Suppressor macrophage treated with lipopolysaccharide for 4 hours (primary cell): ENCODE measurements at regions not wholly inside any gene's neighbourhood (a gene's known extent, or its start where the extent isn't known, plus 50 kb on each side); places are given as distances from the start of the nearest gene placed in this dataset.

Source experiments
- DNase-seq: peaks from one replicate; pipeline ENCODE4 v3.0.0-alpha.2; 2020

DNA sequence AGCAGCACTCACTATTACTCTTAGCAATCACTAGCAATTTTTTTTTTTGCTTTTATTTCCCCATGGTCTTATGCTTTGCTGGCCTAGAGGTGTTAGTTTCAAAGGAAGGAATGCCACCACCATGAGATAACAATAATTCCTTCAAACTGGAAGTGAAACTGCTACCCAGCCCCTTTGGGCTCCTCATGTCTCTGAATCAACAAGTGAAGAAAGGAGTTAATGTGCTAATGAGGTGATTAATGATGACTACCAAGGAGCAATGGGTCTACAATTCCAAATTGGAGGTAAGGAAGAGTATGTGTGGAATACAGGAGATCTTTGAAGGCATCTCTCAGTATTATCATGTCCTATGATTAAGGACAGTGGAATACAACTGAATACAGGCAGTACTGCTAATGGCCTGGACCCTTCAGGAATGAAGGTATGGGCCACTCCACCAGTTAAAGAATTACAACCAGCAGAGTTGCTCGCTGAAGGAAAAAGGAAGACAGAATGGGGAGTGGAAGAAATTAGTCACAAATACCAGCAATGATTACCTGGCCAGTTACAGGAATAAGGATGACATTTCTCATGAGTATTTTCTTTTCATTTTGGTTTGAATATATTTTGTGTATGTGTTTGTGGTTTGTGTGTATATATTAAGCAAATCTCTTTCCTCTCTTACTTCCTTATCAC, 652.9 kb downstream of the ADGRL2 start:
- DNase-seq, result peak; percentile 8

DNA sequence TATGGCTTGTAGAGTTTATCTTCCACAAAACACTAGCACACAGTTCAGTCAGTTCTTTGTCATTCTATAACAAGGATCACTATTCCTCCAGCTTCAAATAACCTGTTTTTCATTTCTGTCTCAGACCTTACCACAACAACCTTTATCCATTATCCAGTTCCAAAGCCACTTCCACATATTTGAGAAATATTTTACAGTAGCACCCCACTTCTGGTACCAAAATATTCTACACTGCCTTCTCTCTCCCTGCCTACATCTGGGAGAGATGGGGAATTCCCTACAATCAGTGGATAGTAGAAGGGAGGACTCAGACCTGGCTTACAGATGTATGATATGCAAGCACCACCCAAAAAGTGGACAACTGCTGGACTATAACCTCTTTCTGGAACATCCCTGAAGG, 651.4 kb downstream of the ADGRL2 start:
- no peak for DNase-seq

- no peak for DNase-seq
Observed at GRCh38 chr1:82451191-82451590, 650.5 kb downstream of the ADGRL2 start.

- no peak for DNase-seq
Observed at GRCh38 chr1:82449506-82450057, 648.8 kb downstream of the ADGRL2 start.

- no peak for DNase-seq
Observed at GRCh38 chr1:82446955-82447354, 646.2 kb downstream of the ADGRL2 start.

- DNase-seq, result no peak
Observed at GRCh38 chr1:82446236-82446635, 645.5 kb downstream of the ADGRL2 start.

- DNase-seq, result no peak
Observed at GRCh38 chr1:82445827-82446226, 645.1 kb downstream of the ADGRL2 start.

DNA sequence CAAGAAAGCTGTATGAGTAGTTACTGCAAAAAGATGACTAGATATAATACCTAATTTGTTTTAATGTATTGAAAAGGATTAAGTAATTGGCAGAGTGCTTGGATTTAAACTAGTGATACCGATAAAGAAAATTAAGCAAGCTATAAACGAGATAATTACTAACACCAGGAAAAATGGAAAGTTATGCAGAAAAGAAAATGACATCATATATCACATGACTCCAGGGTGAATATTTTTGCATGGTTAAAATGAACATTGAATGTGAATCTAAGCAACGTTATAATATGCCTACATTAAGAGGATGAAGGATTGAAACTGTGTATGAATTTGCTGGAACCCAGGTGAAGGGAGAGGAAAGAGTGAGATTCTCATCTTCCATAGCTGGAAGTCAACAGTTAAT, 644.4 kb downstream of the ADGRL2 start:
- no peak for DNase-seq

DNA sequence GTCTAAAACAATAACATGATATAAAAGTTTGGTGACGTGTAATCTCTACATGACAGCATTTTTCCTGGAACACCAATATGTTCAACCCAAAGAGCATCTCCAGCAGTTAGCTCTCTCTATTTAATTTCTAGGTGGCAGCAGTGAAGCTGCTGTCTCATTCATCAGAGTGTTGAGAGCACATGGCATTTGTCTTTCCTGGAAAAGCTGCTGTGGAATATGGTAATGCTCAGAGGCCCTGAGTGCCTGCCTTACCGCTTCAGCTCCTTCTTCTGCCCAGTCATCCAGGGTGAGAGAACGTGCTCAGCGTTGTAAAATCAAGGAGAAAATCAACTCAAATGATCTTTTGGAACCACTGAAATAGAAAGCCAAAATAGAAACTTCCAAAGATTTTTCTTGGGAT, 640.7 kb downstream of the ADGRL2 start:
- no peak for DNase-seq

GRCh38 chr1:82423174-82423815, 622.6 kb downstream of the ADGRL2 start:
- DNase-seq, result no peak

DNA sequence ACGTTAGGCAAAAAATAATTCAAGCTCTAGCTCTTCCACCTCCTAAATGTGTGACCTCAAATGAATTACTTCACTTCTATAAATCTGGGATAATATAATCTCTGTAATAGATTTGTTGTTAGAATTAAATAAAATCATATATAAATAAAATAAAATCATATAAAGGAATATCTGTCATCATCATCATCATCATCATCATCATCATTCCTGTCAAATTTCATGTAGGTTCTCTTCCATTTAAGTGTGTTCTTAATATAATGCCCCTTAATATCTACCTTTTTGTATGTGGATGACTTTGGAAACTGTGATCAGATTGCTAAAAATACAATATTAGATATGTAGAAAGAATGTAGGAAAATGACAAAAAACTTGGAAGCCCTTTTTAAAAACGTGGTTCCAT, 621.0 kb downstream of the ADGRL2 start:
- DNase-seq, result no peak

DNA sequence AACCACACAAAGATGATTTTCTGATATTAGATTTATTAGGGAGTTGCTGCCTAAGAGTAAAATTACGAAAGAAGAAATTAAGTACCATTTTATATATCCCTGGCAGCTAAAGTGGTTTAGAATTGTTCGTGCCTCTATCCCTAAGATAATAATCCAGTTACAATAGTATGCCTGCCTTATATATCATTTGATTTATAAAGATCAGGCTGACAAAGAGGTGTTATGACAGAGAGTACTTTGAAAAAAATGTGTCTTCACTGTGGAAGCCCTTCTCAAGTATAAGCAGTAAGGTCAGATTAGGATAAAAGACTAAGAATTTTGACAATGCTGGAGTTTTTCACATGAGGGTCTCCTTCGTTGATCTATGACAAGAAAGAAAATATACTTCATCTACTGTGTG, 619.9 kb downstream of the ADGRL2 start:
- no peak for DNase-seq

DNA sequence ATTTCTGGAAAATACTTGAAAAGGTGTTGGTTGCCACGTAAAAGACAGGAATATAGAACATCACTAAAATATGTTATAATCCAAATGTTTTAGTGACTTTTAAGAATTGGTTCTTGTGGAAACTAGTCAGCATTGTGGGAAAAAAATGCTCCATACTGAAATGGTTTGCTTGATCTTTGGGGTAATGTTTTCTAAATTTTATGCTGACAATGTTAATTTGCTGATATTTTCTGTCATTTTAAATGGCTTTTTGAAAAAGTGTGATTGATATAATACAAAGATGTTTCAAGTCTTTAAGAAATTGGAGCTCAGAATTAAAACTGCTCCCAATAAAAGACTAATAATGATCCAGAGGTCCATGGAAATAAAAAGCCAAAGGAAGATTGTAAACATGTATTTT, 610.9 kb downstream of the ADGRL2 start:
- DNase-seq, result no peak

GRCh38 chr1:82405333-82405732, 604.6 kb downstream of the ADGRL2 start:
- no peak for DNase-seq

- DNase-seq, result no peak
Observed at GRCh38 chr1:82401116-82401515, 600.4 kb downstream of the ADGRL2 start.

DNA sequence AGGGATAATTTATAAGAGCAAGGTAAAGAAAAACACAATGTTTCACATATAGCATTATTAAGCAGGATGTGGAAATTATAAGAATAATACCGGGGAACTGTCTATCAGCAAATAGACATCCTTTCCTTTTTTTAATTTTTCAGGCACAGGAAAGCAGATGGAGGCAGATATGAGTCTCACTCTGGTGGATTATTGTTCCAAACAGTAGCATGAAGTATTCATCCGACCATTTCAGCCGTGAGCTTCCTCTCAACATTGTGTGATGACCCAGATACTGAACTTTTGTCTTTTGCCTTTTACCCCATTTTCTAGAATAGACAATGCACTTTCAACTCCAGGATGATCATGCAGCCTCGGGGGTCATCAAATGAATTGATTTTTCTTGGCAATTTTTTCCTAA, 599.8 kb downstream of the ADGRL2 start:
- DNase-seq, result no peak

- no peak for DNase-seq
Observed at GRCh38 chr1:82399093-82399492, 598.4 kb downstream of the ADGRL2 start.

DNA sequence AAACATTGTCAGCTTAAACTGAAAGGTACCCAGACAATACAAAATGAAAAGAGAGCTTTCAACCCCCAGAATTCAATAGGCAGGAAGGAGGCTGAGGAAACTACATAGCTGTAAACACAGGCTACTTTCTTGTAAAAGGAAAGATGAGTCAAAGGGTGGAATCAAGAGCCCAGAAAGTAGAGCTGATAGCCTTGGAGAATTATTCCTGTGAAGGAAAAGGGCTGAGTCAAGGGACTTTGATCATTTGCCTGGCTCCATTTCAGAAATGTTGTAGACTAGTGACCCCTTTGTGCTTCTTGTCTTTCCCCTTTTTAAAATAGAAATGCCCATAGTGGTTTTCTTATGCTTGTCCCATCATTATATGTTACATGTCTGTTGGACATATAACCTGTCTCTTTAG, 597.6 kb downstream of the ADGRL2 start:
- DNase-seq, result no peak

GRCh38 chr1:82395440-82395839, 594.7 kb downstream of the ADGRL2 start:
- DNase-seq, result no peak

GRCh38 chr1:82392946-82393345, 592.2 kb downstream of the ADGRL2 start:
- no peak for DNase-seq

DNA sequence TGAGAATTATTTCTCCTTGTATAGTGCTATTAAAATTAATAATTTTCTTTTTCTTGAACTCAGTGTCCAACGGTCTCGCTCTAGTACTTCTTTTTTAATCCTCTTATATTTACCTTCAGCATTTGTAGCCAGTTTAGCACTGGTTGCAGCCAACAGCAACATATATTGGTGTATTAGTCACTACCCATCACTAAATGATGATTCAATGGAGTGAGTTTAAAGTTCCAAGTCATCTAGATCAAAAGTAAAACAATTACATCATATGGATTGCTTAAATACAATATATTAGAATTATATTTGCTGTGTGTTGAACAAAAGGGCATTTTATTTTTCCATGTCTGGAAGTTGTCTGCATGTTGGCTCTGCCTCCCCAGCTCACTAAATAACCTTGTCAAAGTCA, 591.8 kb downstream of the ADGRL2 start:
- DNase-seq, result no peak

DNA sequence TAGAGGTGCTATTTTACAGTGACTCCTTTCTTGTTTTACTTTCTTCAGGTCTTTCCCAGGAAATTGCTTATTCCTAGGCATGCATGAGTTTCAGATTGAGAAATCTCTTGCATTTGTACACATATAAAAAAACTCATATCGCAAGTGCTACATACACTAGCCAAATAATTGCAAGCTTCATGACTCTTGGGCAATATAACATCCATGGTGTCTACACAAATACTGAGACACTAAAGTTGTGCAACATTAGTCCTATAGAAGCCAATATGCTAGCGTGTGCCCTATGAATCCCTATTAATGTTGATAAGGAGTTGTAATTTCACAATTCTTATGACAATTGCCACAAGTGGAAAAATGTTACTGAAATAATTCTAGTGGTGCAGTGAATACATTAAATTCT, 591.0 kb downstream of the ADGRL2 start:
- no peak for DNase-seq

- DNase-seq, result no peak
Observed at GRCh38 chr1:82390627-82391026, 589.9 kb downstream of the ADGRL2 start.

- DNase-seq, result no peak
Observed at GRCh38 chr1:82388679-82389078, 587.9 kb downstream of the ADGRL2 start.

DNA sequence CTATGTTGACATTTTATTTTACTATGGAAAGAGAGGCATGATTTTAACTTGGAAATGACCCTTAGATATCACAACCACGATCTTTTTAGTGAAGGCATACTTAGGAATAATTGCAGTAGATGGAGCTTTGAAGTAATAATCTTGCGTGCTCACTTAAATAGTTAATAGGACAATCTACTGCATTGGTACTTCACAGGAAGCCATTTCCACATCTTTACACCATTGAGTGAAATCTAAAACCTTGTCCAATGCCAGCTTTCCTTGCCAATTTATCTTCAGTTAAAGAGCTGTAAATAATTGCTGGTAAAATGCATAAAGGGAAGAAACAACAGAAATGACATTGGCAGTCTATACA, 586.3 kb downstream of the ADGRL2 start:
- no peak for DNase-seq
